ENCODE measurements at regions not wholly inside any gene's neighbourhood (a gene's known extent, or its start where the extent isn't known, plus 50 kb on each side); places are given as distances from the start of the nearest gene placed in this dataset.

DNA sequence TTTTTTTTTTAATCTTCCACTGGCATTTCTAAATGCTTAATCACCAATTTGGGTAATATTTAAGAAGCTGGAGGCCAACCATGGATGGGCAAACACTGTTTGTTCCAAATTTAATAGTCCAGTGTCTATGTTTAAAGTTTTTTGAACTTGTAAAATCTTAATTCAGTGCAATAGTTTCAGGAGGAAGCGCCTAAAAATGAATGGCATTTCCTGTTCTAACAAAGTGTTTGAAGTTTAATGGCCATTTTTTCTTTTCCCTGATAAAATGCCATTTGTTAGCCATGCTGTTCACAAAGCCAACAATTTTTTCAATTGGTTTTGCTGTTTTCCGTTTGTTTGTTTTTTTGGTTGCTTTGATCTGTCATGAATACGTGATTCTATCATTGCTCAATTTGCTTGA is 552.1 kb downstream of the LMO4 start:
- CTCF ChIA-PET = no interaction called here
- Histone ChIP-seq H3K36me3 (ENCODE audit: control insufficient read depth in 2 of 2, extremely low read depth in 1 of 2, insufficient read depth in 1 of 2, low read length in 1 of 2) (no peaks in the 10 kb centered on the region), H3K4me3 (ENCODE audit: control insufficient read depth in 1 of 2, extremely low read depth in 1 of 2, low read length in 1 of 2) (no peak overlapping the region), H3K9me3 (no peaks in the 10 kb centered on the region), H3K4me1 (ENCODE audit: control insufficient read depth in 1 of 2, extremely low read depth in 1 of 2, insufficient read depth in 2 of 2, low read length in 2 of 2) (no peaks in the 10 kb centered on the region), H3K27me3 (replicated peaks in 1 of 2; ENCODE audit: control insufficient read depth in 2 of 2, extremely low read depth in 1 of 2, insufficient read depth in 2 of 2, low read length in 1 of 2) (no peaks in the 10 kb centered on the region), H3K27ac (ENCODE audit: low read length) (no peak overlapping the region)
- Mint-ChIP-seq H3K27ac (no peak overlapping the region), H3K9me3 (no peaks in the 10 kb centered on the region), H3K36me3 (no peaks in the 10 kb centered on the region), H3K27me3 (peaks cover 3 to 6% of the 10 kb centered on the region in 2 donors), H3K4me3 (no peak overlapping the region), H3K4me1 (no peaks in the 10 kb centered on the region)
- 60% methylated on average over 1 of the region's 3 CpGs for WGBS (ENCODE audit: insufficient coverage)
- POLR2A ChIA-PET = no interaction called here
- DNase-seq = no peak
- ATAC-seq (replicated peaks in 1 of 4) = no peak

DNA sequence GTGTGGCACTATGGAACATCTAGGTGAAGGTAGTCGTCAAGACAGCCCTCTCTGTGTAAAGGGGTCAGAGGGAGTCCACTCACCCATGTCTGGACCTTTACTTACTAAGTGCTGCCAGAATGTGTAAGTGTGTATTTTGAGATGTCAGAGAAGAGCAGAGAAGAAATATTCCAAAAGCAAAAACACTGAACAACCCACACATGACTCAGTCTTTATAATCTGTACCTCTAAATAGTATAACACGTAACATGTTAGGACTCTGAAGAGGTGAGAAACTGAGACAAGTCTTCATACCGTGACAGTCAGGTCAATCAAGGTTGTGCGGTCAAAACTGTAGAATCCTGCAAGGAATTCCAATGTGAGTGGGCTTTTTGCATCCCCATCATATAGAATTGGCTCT is 555.2 kb downstream of the LMO4 start:
- Mint-ChIP-seq H3K27ac (no peak overlapping the region), H3K27me3 (peaks cover 3 to 6% of the 10 kb centered on the region in 2 donors), H3K4me1 (no peaks in the 10 kb centered on the region), H3K4me3 (no peak overlapping the region), H3K9me3 (no peaks in the 10 kb centered on the region), H3K36me3 (no peaks in the 10 kb centered on the region)
- ChIA-PET POLR2A (no interaction called here), CTCF (no interaction called here)
- Histone ChIP-seq H3K4me1 (ENCODE audit: control insufficient read depth in 1 of 2, extremely low read depth in 1 of 2, insufficient read depth in 2 of 2, low read length in 2 of 2) (no peaks in the 10 kb centered on the region), H3K9me3 (no peaks in the 10 kb centered on the region), H3K27me3 (replicated peaks in 1 of 2; ENCODE audit: control insufficient read depth in 2 of 2, extremely low read depth in 1 of 2, insufficient read depth in 2 of 2, low read length in 1 of 2) (no peaks in the 10 kb centered on the region), H3K27ac (ENCODE audit: low read length) (no peak overlapping the region), H3K4me3 (ENCODE audit: control insufficient read depth in 1 of 2, extremely low read depth in 1 of 2, low read length in 1 of 2) (no peak overlapping the region), H3K36me3 (ENCODE audit: control insufficient read depth in 2 of 2, extremely low read depth in 1 of 2, insufficient read depth in 1 of 2, low read length in 1 of 2) (no peaks in the 10 kb centered on the region)
- ATAC-seq (replicated peaks in 1 of 4) = no peak
- DNase-seq = no peak
- 100% methylated on average over 2 of the region's 4 CpGs for WGBS (ENCODE audit: insufficient coverage)

DNA sequence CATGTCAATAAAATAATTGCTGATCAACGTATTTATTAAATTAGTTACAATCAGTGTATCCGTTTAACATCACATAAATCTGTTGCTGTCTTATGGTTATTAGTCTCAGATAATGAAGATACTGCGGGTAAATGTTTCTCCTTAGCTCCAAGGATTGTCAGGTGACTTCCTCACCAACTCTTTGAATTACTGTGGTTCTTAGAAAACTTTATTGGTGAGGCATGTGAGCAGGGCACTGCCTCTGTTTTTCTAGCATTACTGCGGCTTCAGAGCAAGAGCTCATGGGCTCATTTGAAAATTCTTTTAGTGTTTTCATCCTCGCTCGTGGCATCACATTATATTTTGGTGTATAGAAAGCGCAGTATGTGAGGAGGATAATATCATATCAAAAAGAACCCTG is 555.9 kb downstream of the LMO4 start:
- H3K27ac ChIP-seq (ENCODE audit: low read length) = no peak overlapping the region
- no peak overlapping the region for H3K4me3 ChIP-seq (ENCODE audit: control insufficient read depth in 1 of 2, extremely low read depth in 1 of 2, low read length in 1 of 2)
- H3K27ac Mint-ChIP-seq = no peak overlapping the region
- no peak for ATAC-seq (replicated peaks in 1 of 4)
- no peaks in the 10 kb centered on the region for H3K4me1 Mint-ChIP-seq
- 60% methylated on average over 1 of the region's 7 CpGs for WGBS (ENCODE audit: insufficient coverage)
- H3K27me3 ChIP-seq (replicated peaks in 1 of 2; ENCODE audit: control insufficient read depth in 2 of 2, extremely low read depth in 1 of 2, insufficient read depth in 2 of 2, low read length in 1 of 2) = no peaks in the 10 kb centered on the region
- ChIA-PET POLR2A (no interaction called here), CTCF (no interaction called here)
- H3K4me1 ChIP-seq (ENCODE audit: control insufficient read depth in 1 of 2, extremely low read depth in 1 of 2, insufficient read depth in 2 of 2, low read length in 2 of 2) = no peaks in the 10 kb centered on the region
- no peaks in the 10 kb centered on the region for H3K36me3 Mint-ChIP-seq
- H3K36me3 ChIP-seq (ENCODE audit: control insufficient read depth in 2 of 2, extremely low read depth in 1 of 2, insufficient read depth in 1 of 2, low read length in 1 of 2) = no peaks in the 10 kb centered on the region
- H3K9me3 Mint-ChIP-seq = no peaks in the 10 kb centered on the region
- DNase-seq = no peak
- peaks cover 3 to 6% of the 10 kb centered on the region in 2 donors for H3K27me3 Mint-ChIP-seq
- no peak overlapping the region for H3K4me3 Mint-ChIP-seq
- no peaks in the 10 kb centered on the region for H3K9me3 ChIP-seq

DNA sequence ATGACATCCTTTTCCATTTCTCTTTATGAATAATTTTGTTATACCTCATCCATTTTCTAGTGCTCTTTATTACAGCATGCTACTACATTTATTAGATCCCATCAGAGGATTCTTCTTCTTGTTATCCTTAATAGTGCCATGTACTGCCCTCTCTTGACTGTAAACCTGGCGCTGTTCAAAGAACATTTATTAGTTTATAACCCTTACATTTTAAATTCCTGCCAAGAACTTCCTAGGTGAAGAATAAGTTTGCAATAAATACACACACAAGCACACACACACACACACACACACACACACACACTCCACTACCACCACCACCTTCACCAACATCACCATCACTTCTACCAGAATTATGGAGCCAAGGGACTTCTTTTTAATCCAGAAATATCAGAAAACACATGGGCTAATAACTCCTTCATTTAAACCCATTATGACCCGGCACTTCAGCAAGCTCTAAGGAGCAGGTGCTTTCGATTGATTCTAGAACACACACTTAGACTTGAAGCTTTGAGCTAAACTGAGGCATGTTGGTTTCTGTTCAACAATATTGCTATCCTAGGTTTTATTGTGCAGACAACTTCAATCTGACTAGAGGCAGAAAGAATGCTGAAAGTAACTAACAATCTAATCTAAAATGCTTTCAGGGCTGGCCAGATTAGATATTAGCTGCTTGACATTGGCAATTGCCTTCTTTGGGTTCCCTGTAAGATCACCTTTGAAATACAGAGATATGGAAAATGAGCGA is 556.8 kb downstream of the LMO4 start:
- POLR2A ChIA-PET = no interaction called here
- H3K9me3 Mint-ChIP-seq = no peaks in the 10 kb centered on the region
- H3K4me1 Mint-ChIP-seq = no peaks in the 10 kb centered on the region
- no peaks in the 10 kb centered on the region for H3K36me3 ChIP-seq (ENCODE audit: control insufficient read depth in 2 of 2, extremely low read depth in 1 of 2, insufficient read depth in 1 of 2, low read length in 1 of 2)
- H3K4me1 ChIP-seq (ENCODE audit: control insufficient read depth in 1 of 2, extremely low read depth in 1 of 2, insufficient read depth in 2 of 2, low read length in 2 of 2) = no peaks in the 10 kb centered on the region
- no peaks in the 10 kb centered on the region for H3K36me3 Mint-ChIP-seq
- no peak overlapping the region for H3K27ac ChIP-seq (ENCODE audit: low read length)
- DNase-seq (no peak), ATAC-seq (replicated peaks in 1 of 4) (no peak)
- no CpG with 5 or more reads among the region's 4 CpGs for WGBS (ENCODE audit: insufficient coverage)
- H3K27ac Mint-ChIP-seq = no peak overlapping the region
- H3K9me3 ChIP-seq = no peaks in the 10 kb centered on the region
- no peak overlapping the region for H3K4me3 ChIP-seq (ENCODE audit: control insufficient read depth in 1 of 2, extremely low read depth in 1 of 2, low read length in 1 of 2)
- H3K4me3 Mint-ChIP-seq = no peak overlapping the region
- no peaks in the 10 kb centered on the region for H3K27me3 ChIP-seq (replicated peaks in 1 of 2; ENCODE audit: control insufficient read depth in 2 of 2, extremely low read depth in 1 of 2, insufficient read depth in 2 of 2, low read length in 1 of 2)
- CTCF ChIA-PET = no interaction called here
- H3K27me3 Mint-ChIP-seq = peaks cover 2 to 3% of the 10 kb centered on the region in 2 donors

DNA sequence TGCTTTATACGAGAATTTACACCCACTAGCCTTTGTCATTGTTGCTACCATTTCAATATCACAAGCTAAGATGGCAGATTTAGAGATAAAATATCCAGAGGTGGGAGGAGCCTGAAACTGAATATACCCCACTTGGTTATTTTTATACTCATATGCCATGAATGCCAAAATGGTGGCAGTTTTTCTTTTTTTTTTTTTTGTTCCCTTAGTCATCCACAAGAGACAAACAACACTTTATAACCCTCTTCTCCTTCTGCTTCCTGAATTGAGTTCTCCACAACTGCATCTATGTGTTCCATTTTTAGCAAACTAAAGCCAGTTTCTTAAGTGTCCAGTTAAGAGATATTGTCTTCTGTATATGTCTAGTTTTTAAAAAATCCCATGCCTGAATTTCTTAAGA is 558.4 kb downstream of the LMO4 start:
- H3K4me3 Mint-ChIP-seq = no peak overlapping the region
- Histone ChIP-seq H3K4me1 (ENCODE audit: control insufficient read depth in 1 of 2, extremely low read depth in 1 of 2, insufficient read depth in 2 of 2, low read length in 2 of 2) (no peaks in the 10 kb centered on the region), H3K4me3 (ENCODE audit: control insufficient read depth in 1 of 2, extremely low read depth in 1 of 2, low read length in 1 of 2) (no peak overlapping the region), H3K9me3 (no peaks in the 10 kb centered on the region), H3K27me3 (replicated peaks in 1 of 2; ENCODE audit: control insufficient read depth in 2 of 2, extremely low read depth in 1 of 2, insufficient read depth in 2 of 2, low read length in 1 of 2) (no peaks in the 10 kb centered on the region), H3K36me3 (ENCODE audit: control insufficient read depth in 2 of 2, extremely low read depth in 1 of 2, insufficient read depth in 1 of 2, low read length in 1 of 2) (no peaks in the 10 kb centered on the region), H3K27ac (ENCODE audit: low read length) (no peak overlapping the region)
- H3K9me3 Mint-ChIP-seq = no peaks in the 10 kb centered on the region
- CTCF ChIA-PET = no interaction called here
- H3K27ac Mint-ChIP-seq = no peak overlapping the region
- H3K27me3 Mint-ChIP-seq = peaks cover 2 to 3% of the 10 kb centered on the region in 2 donors
- DNase-seq = no peak
- no peaks in the 10 kb centered on the region for H3K4me1 Mint-ChIP-seq
- no CpG with 5 or more reads among the region's 1 CpG for WGBS (ENCODE audit: insufficient coverage)
- no peaks in the 10 kb centered on the region for H3K36me3 Mint-ChIP-seq
- ATAC-seq (replicated peaks in 1 of 4) = no peak
- POLR2A ChIA-PET = no interaction called here

DNA sequence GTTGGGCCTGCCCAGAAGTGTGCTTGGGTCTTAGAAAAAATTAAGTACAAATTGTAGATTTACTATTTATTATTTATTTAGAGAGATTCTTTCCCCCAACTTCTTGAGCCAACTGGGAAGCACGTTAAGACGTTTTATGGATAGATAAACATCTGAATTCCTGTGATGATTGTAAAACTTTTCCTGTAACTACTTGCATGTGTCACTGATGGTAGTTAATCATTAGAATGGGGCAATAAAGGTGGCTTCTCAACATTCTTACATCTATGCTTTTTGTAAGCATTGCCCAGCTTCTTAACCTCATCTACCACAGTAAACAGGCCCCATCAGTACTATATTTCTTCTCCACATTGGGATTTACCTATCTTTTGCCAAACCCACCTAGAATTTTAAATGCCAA is 559.8 kb downstream of the LMO4 start:
- no peak for ATAC-seq (replicated peaks in 1 of 4)
- H3K9me3 ChIP-seq = no peaks in the 10 kb centered on the region

DNA sequence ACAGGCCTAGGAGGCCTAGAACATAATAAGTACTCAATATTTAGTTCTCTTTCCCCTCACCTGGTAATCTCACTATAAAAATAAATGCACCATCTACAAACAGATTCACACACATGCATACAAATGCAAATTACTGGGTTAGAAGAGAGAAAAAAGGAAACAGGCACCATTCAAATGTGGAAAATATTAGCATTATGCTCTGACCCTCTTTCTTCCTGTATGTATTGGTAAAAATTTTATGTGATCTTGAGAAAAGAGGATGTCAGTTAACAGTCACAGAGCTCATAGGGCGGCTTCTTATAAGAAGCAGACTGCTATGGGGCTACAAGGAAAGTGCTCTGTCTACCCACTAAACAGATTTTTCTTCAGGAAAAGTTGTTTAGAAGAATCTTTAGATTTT is 565.4 kb downstream of the LMO4 start:
- POLR2A ChIA-PET = no interaction called here
- H3K9me3 Mint-ChIP-seq = no peaks in the 10 kb centered on the region
- no peaks in the 10 kb centered on the region for H3K27me3 Mint-ChIP-seq
- H3K4me3 ChIP-seq (ENCODE audit: control insufficient read depth in 1 of 2, extremely low read depth in 1 of 2, low read length in 1 of 2) = no peak overlapping the region
- H3K27ac ChIP-seq (ENCODE audit: low read length) = no peak overlapping the region
- H3K36me3 ChIP-seq (ENCODE audit: control insufficient read depth in 2 of 2, extremely low read depth in 1 of 2, insufficient read depth in 1 of 2, low read length in 1 of 2) = no peaks in the 10 kb centered on the region
- no peak overlapping the region for H3K4me3 Mint-ChIP-seq
- no peak overlapping the region for H3K27ac Mint-ChIP-seq
- H3K27me3 ChIP-seq (replicated peaks in 1 of 2; ENCODE audit: control insufficient read depth in 2 of 2, extremely low read depth in 1 of 2, insufficient read depth in 2 of 2, low read length in 1 of 2) = no peaks in the 10 kb centered on the region
- CTCF ChIA-PET = no interaction called here
- DNase-seq (no peak), ATAC-seq (replicated peaks in 1 of 4) (no peak)
- H3K4me1 ChIP-seq (ENCODE audit: control insufficient read depth in 1 of 2, extremely low read depth in 1 of 2, insufficient read depth in 2 of 2, low read length in 2 of 2) = no peaks in the 10 kb centered on the region
- WGBS (ENCODE audit: insufficient coverage) = no CpG with 5 or more reads among the region's 1 CpG
- H3K4me1 Mint-ChIP-seq = no peaks in the 10 kb centered on the region
- no peaks in the 10 kb centered on the region for H3K36me3 Mint-ChIP-seq
- H3K9me3 ChIP-seq = no peaks in the 10 kb centered on the region

More for the DNA sequence above, 559.8 kb downstream of the LMO4 start:
- CTCF ChIA-PET = no interaction called here
- H3K36me3 ChIP-seq (ENCODE audit: control insufficient read depth in 2 of 2, extremely low read depth in 1 of 2, insufficient read depth in 1 of 2, low read length in 1 of 2) = no peaks in the 10 kb centered on the region
- Mint-ChIP-seq H3K27ac (no peak overlapping the region), H3K4me3 (no peak overlapping the region), H3K36me3 (no peaks in the 10 kb centered on the region), H3K27me3 (no peaks in the 10 kb centered on the region), H3K4me1 (no peaks in the 10 kb centered on the region), H3K9me3 (no peaks in the 10 kb centered on the region)
- no peak overlapping the region for H3K4me3 ChIP-seq (ENCODE audit: control insufficient read depth in 1 of 2, extremely low read depth in 1 of 2, low read length in 1 of 2)
- no peak for DNase-seq
- H3K27me3 ChIP-seq (replicated peaks in 1 of 2; ENCODE audit: control insufficient read depth in 2 of 2, extremely low read depth in 1 of 2, insufficient read depth in 2 of 2, low read length in 1 of 2) = no peaks in the 10 kb centered on the region
- no peaks in the 10 kb centered on the region for H3K4me1 ChIP-seq (ENCODE audit: control insufficient read depth in 1 of 2, extremely low read depth in 1 of 2, insufficient read depth in 2 of 2, low read length in 2 of 2)
- no peak overlapping the region for H3K27ac ChIP-seq (ENCODE audit: low read length)
- WGBS (ENCODE audit: insufficient coverage) = no CpG with 5 or more reads among the region's 2 CpGs
- POLR2A ChIA-PET = no interaction called here
